ENCODE measurements at regions not wholly inside any gene's neighbourhood (a gene's known extent, or its start where the extent isn't known, plus 50 kb on each side); places are given as distances from the start of the nearest gene placed in this dataset.

GRCh38 chrX:5638572-5638971 is 590.1 kb downstream of the NLGN4X start:
- no peak overlapping the region for H2AK9ac ChIP-seq (replicated peaks; ENCODE audit: low read depth, low read length, poor library complexity)
- no peak for ATAC-seq (ENCODE audit: low read depth)
- POLR2A ChIA-PET (ENCODE audit: unreplicated experiment): no interaction called here

More at GRCh38 chrX:5638572-5638971, 590.1 kb downstream of the NLGN4X start:
- Histone ChIP-seq H3K4me1 (ENCODE audit: control insufficient read depth, insufficient read depth, low read length) (no peaks in the 10 kb centered on the region), H3K23ac (ENCODE audit: low read depth, low read length) (no peak overlapping the region), H2AK5ac (ENCODE audit: low read depth, low read length) (no peak overlapping the region), H3K36me3 (ENCODE audit: control insufficient read depth, insufficient read depth, low read length) (no peaks in the 10 kb centered on the region), H3K27me3 (ENCODE audit: control insufficient read depth, insufficient read depth, low read length) (no peaks in the 10 kb centered on the region), H2BK5ac (ENCODE audit: low read depth, low read length, poor library complexity, severe bottlenecking) (no peak overlapping the region), H3K4me3 (ENCODE audit: insufficient read depth, low read depth, low read length) (no peak overlapping the region), H3K27ac (ENCODE audit: insufficient read depth, low read length) (no peak overlapping the region), H3K9me1 (ENCODE audit: insufficient read depth, low read length) (no peaks in the 10 kb centered on the region), H2BK20ac (ENCODE audit: low read depth, low read length) (no peak overlapping the region), H4K8ac (ENCODE audit: low read depth in 2 of 2, low read length in 2 of 2) (no peak overlapping the region), H4K20me1 (ENCODE audit: insufficient read depth, low read length) (no peaks in the 10 kb centered on the region), H4K5ac (ENCODE audit: low read depth, low read length) (no peak overlapping the region), H4K91ac (ENCODE audit: insufficient read depth, low read depth, low read length) (no peak overlapping the region), H3K14ac (replicated peaks; ENCODE audit: low read depth, low read length) (no peak overlapping the region), H3K18ac (ENCODE audit: low read depth, low read length) (no peak overlapping the region), H3K56ac (ENCODE audit: extremely low read depth, insufficient read depth, low read length) (no peak overlapping the region), H3K4me2 (ENCODE audit: low read depth, low read length) (no peak overlapping the region), H3K4ac (ENCODE audit: low read depth, low read length) (no peak overlapping the region), H2BK120ac (ENCODE audit: low read depth, low read length) (no peak overlapping the region), H3K79me1 (ENCODE audit: low read depth in 1 of 2, low read length in 2 of 2) (no peaks in the 10 kb centered on the region), H2AFZ (replicated peaks; ENCODE audit: low read length, poor library complexity) (no peak overlapping the region), H3K9me3 (ENCODE audit: control insufficient read depth, insufficient read depth, low read length) (peaks cover 12% of the 10 kb centered on the region), H2BK15ac (ENCODE audit: low read depth, low read length) (no peak overlapping the region), H3K9ac (ENCODE audit: low read depth, low read length) (no peak overlapping the region)
- DNase-seq: no peak
- in situ Hi-C loops (cut with MboI; ENCODE audit: low sequenced_read_pairs) (no loop called here), dilution Hi-C loops (cut with HindIII; ENCODE audit: low sequenced_read_pairs, unreplicated experiment) (no loop called here), intact Hi-C loops (cut with micrococcal nuclease) (no loop called here)
- no peak for TF ChIP-seq NFE2L2 (IDR thresholded peaks at IDR 0.05; ENCODE audit: low read depth, low read length)
- no peak for TF ChIP-seq POLR2A (IDR thresholded peaks at IDR 0.05; ENCODE audit: low read depth, low read length)
- no peak for TF ChIP-seq RAD21 (IDR thresholded peaks at IDR 0.05; ENCODE audit: low read length)
- TF ChIP-seq SMC3 (IDR thresholded peaks at IDR 0.05; ENCODE audit: low read depth, low read length): no peak
- no peak for TF ChIP-seq MAZ (IDR thresholded peaks at IDR 0.05; ENCODE audit: borderline replicate concordance, low read depth, low read length)
- no peak for TF ChIP-seq MAFK (IDR thresholded peaks at IDR 0.05; ENCODE audit: low read depth, low read length)
- TF ChIP-seq ELK1 (IDR thresholded peaks at IDR 0.05; ENCODE audit: borderline replicate concordance, low read depth, low read length): no peak
- no peak for TF ChIP-seq MXI1 (IDR thresholded peaks at IDR 0.05; ENCODE audit: borderline replicate concordance, low read depth, low read length)
- no peak for TF ChIP-seq RCOR1 (IDR thresholded peaks at IDR 0.05; ENCODE audit: insufficient replicate concordance, low read length)
- TF ChIP-seq USF2 (IDR thresholded peaks at IDR 0.05; ENCODE audit: low read depth, low read length): no peak
- TF ChIP-seq CHD1 (IDR thresholded peaks at IDR 0.05; ENCODE audit: low read depth, low read length): no peak
- CTCF ChIA-PET: no interaction called here
- BruUV-seq (replicated peaks): no TSS peak
- WGBS, 2 experiments (ENCODE audit: extremely low coverage in 2 of 2, insufficient read length in 1 of 2): no CpG with 5 or more reads among the region's 7 CpGs

All from IMR-90 (cell line).